Left kidney (tissue), 1 donor: ENCODE measurements at regions not wholly inside any gene's neighbourhood (a gene's known extent, or its start where the extent isn't known, plus 50 kb on each side); places are given as distances from the start of the nearest gene placed in this dataset.

ENCODE experiments used
- DNase-seq: peaks from one replicate; pipeline ENCODE4 v3.0.0-alpha.2; 2013

GRCh38 chr6:62474793-62475192, 188.8 kb upstream of the KHDRBS2 start:
- DNase-seq = no peak

DNA sequence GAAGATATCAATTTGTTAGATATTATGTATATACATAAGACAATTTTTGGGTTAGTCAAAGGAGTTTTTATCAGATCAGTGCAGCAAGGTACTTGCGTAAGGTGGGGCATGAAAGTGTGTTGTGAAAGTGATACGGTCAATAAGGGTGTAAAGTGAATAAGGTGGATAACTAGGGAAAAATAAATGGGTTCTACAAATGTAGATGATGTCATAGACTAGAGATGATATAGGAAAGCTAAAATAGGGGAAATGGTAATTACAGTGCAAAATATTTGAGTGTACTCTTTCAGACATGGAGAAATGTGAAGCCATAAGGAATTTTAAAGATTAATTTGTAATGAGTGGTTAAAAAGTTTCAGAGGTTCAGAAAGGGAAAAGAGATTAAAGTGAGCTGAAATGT, 180.6 kb upstream of the KHDRBS2 start:
- no peak for DNase-seq

DNA sequence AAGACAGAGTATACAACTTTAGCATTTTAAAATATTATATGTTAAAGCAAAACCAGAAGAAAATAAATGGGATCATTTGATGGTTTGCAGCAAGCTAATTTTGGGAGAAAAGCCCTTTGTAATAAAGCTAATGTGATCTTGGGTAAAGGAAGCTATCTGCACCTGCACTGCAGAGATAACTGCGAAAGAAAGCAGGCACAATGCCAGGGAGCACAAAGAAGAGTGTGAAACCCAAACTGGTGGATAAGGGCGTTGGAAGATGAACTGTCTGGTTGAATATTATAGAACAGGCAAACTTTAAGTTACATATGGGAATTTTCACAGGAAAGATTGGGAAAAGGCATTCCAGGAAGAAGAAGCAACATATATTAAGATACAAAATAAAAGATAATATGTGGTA, 179.2 kb upstream of the KHDRBS2 start:
- DNase-seq = no peak

DNA sequence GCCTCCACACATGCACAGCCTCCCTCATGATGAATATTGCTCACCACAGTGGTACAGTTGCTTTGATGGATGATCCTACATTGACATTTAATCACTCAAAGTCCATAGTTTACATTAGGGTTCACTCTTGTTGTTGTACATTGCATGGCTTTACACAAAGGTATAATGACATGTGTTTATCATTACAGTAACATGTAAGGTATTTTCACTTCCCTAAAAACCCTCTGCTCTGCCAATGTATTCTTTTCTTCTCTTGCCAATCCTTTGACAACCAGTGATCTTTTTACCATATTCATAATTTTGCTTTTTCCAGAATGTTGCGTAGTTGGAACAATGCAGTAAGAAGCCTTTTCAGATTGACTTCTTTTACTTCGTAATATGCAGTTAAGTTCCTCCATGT, 166.6 kb upstream of the KHDRBS2 start:
- DNase-seq = no peak

DNA sequence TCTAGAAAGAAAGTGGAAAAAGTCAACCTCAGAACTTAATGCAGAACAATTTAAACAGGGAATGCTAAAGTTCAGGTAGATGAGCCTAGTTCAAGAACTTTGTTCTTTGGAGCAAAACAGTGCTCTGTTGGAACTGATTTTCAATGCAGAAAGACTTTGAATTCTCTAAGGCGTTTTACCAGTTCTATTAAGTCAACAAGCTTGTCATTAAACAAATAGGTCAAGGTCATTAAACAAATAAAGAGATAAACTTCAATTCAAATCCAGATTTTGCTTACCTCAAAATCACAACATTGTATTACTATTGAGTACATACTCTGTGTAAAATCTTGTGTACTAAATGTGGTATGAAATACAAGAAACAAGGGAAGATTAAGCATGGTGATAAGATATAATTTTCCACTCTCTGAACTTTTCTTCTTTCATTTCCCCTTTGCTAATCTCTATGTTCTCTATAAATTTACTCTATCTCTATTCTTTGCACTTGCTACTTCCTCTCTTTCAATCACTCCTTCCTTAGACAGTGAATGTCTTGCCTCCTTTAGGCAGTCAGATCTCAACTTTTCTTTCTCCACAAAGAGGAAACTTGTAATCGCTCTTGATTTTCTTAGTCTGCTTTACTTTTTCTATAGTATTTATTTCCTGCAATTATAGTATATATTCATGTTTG, 160.8 kb upstream of the KHDRBS2 start:
- DNase-seq = no peak

GRCh38 chr6:62445521-62445920, 159.5 kb upstream of the KHDRBS2 start:
- no peak for DNase-seq

DNA sequence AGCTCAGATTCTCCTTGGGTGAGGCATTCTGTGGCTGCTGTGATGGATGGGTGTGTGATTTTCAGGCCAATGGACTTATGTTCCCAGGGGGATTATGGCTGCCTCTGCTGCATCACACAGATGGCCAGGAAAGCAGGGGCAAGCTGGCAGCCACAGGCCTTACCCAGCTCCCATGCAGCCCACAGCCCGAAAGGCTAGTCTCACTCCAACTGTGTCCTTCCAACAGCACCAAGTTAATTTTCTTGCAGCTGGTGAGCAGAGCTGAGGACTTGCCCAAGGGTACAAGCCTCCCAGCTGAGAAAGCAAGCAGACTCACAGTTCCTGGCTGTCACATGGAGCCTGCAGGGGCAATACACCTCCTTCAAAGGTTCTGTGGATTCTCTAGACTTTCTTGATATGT, 155.2 kb upstream of the KHDRBS2 start:
- DNase-seq = no peak

- DNase-seq = no peak
Measured at GRCh38 chr6:62429781-62430180, 143.8 kb upstream of the KHDRBS2 start.

- DNase-seq = no peak
Measured at GRCh38 chr6:62400521-62401259, 114.7 kb upstream of the KHDRBS2 start.

DNA sequence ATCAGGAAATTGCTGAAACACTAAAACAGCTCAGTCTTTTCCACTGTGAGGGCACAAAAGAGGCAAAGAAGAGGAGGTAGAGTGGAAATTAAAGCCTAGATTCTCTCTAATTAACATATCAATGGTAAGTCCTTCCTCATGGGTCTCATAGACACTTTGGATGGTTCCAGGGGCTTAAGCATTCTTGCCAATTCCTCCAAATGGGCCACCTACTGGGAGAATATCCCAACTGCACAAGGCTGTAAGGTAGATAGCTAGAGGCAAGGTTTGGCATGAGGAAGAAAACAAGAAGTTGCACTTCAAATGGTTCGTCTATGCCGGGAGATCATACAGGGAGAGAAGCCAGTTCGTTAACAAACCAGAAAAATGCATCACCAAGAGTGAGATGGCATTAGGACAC, 107.6 kb upstream of the KHDRBS2 start:
- no peak for DNase-seq

DNA sequence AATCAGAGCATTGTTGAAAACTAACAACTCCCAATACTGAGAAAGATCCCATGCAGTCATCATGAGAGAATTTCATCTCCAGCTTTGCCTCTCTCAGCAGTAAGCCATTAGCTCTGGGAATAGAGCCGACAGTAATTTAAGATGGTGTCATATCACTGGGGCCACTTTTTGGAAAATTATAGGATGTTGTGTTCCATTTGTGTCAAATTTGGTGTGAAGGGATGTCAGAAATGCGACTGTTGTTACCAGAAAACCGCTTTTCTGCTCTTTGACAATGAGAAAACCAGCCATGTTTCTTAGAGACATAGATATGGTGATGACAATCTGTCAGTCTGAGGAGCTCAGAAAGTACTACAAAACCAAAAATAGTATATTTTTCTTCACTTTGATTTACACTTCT, 106.3 kb upstream of the KHDRBS2 start:
- DNase-seq = no peak

DNA sequence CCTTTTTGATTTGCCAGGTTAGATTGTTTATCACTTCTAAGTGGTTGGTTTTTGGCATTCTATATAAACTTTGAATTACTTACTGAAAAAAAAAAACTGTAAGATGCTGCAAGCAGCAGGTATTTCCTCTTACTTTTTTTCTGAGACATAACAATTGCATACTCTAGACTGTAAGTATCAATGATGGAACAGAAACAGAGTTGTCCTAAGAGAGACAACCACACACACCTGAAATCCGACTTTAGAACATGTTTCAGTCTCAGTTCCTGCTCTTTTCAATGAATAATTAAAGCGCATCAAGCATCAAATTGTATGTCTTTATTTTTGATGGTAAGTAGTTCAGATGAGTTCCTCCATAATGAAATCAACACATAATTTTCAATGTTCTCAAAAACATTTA, 105.3 kb upstream of the KHDRBS2 start:
- DNase-seq = no peak

DNA sequence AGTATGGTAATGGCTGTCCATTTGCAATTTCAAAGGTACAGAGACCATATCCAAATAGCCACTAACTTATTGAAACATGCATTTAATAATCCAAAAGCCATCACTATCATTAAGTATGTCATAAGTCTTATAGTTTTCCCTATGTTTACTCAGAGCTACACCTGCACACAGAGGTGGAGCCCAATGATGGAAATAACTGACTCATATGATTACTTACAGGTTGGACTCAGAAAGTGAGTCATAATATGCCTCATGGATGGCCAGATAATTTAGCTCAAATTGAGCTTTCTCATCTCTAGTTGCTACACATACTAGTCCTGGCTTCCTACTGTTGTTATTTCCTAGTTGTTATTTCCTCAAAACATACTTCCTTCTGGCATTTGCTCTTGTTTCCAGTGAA, 104.4 kb upstream of the KHDRBS2 start:
- no peak for DNase-seq

GRCh38 chr6:62371453-62372210, 85.6 kb upstream of the KHDRBS2 start:
- DNase-seq = peak; percentile 7

DNA sequence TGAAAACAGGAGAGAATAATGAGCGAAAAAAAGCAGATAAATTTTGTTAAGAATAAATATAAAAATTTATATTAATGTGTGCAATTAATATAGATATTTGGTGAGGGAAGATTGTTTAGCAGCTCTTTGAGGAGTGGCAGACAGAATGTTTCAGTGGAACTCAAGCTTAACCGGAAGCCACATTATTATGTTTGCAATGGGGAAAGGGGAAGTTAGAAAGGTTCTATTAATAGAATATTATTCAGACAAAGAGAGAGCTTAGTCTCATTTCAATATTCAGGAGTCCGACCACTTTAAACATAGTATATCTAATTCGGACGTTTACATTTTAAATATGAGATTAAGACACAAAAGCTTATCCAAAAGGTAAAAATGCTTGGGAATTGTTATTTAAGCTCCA, 81.6 kb upstream of the KHDRBS2 start:
- no peak for DNase-seq

DNA sequence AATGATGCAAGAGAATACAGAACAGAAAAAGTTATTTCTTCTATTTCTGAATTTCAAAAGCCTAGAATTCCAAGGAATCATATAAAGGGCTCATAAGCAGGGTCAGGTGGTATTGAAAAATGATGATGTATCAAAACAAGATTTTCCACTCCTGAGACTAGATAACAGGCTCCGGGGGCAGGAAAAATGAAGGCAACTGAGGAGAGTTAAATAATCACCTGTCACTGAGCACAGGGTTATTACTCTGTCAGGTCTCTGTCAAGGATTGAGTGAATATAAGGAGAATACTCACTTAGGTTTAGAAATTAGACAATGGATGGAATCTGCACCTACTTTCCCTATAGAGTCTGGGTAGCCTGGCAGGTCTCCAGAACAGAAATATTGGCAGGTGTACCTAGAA, 76.1 kb upstream of the KHDRBS2 start:
- DNase-seq = no peak

DNA sequence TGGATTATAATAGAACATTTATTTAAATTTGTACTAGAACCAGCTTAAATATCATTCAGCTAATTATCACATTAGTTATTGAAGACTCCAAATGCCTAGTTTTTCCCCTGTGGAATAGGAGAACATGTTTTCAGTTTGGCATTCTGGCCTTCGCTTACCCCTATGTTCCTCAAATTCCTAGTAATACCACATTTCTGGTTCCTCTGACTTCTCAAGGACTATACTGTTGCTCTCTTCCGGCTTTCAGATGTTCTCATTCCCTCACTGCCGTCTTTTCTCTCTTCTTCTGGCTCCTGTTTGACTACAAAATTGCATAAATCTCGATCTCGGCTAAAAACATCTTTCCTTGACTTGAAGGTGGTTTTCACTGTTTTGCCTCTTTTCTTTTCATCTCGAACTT, 71.8 kb upstream of the KHDRBS2 start:
- DNase-seq = no peak

GRCh38 chr6:62354261-62354660, 68.2 kb upstream of the KHDRBS2 start:
- no peak for DNase-seq

GRCh38 chr6:62345962-62346689, 60.1 kb upstream of the KHDRBS2 start:
- no peak for DNase-seq

DNA sequence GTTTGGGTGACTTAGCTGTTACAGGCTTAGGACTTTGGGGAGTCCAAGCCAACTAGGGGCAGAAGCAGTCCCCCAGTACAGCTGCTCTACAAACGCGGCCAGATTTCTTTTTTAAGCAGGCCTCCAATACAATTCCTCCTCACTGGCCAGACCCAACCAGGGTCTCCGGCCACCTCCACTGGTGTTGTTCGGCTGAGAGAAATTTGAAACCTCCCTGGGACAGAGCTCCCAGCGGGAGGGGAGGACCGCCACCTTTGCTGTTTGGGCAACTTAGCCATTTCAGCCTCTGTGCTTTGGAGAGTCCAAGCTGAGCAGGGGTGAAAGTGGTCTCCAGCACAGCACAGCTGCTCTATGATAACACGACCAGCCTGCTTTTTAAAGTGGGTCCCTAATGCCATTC, 59.4 kb upstream of the KHDRBS2 start:
- no peak for DNase-seq

DNA sequence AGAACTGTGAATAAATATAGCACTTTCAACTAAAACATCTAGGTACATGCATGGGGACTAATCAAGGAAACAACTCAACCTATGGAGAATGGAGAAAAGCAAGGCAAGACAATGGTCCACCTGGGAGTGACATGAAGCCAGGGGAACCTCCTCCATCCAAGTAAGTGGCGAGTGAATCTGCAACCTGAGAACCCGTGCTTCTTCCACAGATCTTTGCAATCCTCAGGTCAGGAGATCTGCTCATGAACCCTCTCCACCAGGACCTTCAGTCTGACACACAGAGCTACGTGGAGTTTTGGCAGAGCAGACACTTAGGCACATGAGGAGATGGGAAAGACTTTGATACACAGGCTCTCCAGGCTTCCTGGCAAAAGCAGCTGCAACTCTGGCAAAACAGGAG, 58.8 kb upstream of the KHDRBS2 start:
- DNase-seq = no peak

DNA sequence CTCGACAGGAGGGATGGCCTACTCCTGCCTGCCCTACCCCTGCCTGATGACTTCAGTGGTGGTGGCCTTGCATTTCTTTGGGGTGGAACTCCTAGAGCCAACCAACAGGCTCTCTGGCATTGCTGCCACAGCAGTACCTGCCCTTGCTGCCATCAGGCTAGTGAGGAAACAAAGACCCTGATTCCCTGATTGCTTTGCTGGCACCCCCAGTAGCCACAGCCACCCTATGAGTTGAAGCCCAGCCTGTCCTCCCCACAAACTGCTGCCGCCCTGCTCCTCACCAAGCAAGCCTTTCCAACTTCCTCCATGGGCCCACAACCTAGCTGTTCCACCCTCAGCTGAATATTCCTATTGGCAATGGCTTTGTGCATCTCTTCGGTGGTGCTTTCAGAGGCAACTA, 52.5 kb upstream of the KHDRBS2 start:
- no peak for DNase-seq
